ENCODE measurements at regions not wholly inside any gene's neighbourhood (a gene's known extent, or its start where the extent isn't known, plus 50 kb on each side); places are given as distances from the start of the nearest gene placed in this dataset.

DNA sequence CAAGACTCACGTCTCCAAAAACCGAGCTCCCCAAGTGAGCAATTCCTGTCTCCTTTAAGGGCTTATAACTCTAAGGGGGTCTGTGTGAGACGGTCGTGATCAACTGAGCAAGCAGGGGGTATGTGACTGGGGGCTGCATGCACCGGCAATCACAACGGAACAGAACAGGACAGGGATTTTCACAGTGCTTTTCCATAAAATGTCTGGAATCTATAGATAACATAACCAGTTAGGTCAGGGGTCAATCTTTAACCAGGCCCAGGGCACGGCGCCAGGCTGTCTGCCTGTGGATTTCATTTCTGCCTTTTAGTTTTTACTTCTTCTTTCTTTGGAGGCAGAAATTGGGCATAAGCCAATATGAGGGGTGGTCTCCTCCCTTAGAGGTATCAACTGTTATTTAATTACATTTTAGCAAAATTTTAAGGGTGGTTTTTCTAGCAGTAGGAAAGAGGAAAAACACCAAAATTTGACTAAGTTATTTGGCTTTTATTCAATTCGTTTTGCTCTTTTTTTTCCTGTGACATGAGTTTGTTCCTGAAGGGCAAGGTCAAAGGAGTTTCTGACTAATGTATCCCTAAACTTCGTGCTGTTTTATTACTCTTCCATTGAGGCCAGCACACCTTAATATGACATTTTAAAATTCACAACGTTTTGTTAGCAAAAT lies 121.4 kb upstream of the SEC61G start:
- Histone ChIP-seq H3F3A (ENCODE audit: low read depth) (no peaks in the 10 kb centered on the region), H3K9ac (no peak overlapping the region), H4K20me1 (ENCODE audit: low read depth) (no peaks in the 10 kb centered on the region), H3K27ac (no peak overlapping the region), H2AFZ (replicated peaks) (no peak overlapping the region), H3K9me3 (ENCODE audit: low read depth) (no peaks in the 10 kb centered on the region), H3K36me3 (no peaks in the 10 kb centered on the region), H3K27me3 (no peaks in the 10 kb centered on the region), H3K4me2 (no peak overlapping the region), H3K4me1 (no peaks in the 10 kb centered on the region), H3K4me3 (no peak overlapping the region), H3K79me2 (ENCODE audit: low read depth) (no peaks in the 10 kb centered on the region)
- TF ChIP-seq EZH2phosphoT487 (IDR thresholded peaks at IDR 0.05) (no peak), CTCF (IDR thresholded peaks at IDR 0.05) (no peak), EZH2 (IDR thresholded peaks at IDR 0.05) (no peak)
- no peaks in the 10 kb centered on the region for H3K36me3 Mint-ChIP-seq
- H3K27me3 Mint-ChIP-seq (ENCODE audit: insufficient read depth, low read depth): peaks cover 2% of the 10 kb centered on the region
- peaks cover 2% of the 10 kb centered on the region for H3K9me3 Mint-ChIP-seq
- H3K27ac Mint-ChIP-seq: no peak overlapping the region
- no peak overlapping the region for H3K4me3 Mint-ChIP-seq
- DNase-seq (ENCODE audit: low spot score): no peak
- H3K4me1 Mint-ChIP-seq: peaks cover 6% of the 10 kb centered on the region

DNA sequence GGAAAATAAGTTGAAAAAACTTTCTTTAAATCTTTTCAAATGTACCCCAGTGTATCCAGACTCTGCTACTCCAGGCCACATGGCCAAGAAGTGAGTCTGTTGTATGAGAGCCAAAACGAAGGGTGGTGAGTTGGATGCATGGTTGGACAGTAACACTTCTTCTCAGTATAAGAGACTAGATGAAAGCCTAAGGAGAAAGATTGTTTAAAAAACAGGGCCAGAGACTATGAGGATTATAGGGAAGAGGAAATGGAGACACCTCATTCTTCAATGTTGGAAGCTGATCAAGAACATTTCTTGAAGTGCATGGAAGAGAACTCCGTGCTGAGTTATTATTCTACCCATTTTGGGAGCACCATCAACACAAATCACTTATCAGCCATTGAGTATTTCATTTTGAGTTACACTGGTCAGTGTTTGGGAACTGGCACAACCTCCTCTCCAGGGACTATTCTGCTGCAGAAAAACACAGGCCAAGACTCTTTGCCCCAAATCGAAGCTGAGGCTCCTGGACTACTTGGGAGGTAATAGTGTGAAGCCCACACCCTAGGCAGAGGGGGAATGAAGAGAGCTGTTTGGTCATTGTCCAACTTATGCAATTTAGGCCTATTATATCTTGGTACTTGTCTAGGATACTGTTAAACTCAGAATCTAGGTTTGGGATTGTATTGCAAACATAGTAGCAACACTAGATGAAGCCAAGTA lies 123.0 kb upstream of the SEC61G start:
- no peak overlapping the region for H2AFZ ChIP-seq (replicated peaks)
- TF ChIP-seq EZH2phosphoT487 (IDR thresholded peaks at IDR 0.05) (no peak), CTCF (IDR thresholded peaks at IDR 0.05) (no peak), EZH2 (IDR thresholded peaks at IDR 0.05) (no peak)
- H3K4me3 ChIP-seq: no peak overlapping the region
- H3K4me1 ChIP-seq: no peaks in the 10 kb centered on the region
- H3K9ac ChIP-seq: no peak overlapping the region
- H3K79me2 ChIP-seq (ENCODE audit: low read depth): no peaks in the 10 kb centered on the region
- Mint-ChIP-seq H3K9me3 (peaks cover 2% of the 10 kb centered on the region), H3K4me1 (peaks cover 6% of the 10 kb centered on the region), H3K36me3 (no peaks in the 10 kb centered on the region), H3K27ac (no peak overlapping the region), H3K4me3 (no peak overlapping the region), H3K27me3 (ENCODE audit: insufficient read depth, low read depth) (no peaks in the 10 kb centered on the region)
- H3K4me2 ChIP-seq: no peak overlapping the region
- H3K36me3 ChIP-seq: no peaks in the 10 kb centered on the region
- no peaks in the 10 kb centered on the region for H3K27me3 ChIP-seq
- H4K20me1 ChIP-seq (ENCODE audit: low read depth): no peaks in the 10 kb centered on the region
- H3K9me3 ChIP-seq (ENCODE audit: low read depth): no peaks in the 10 kb centered on the region
- no peaks in the 10 kb centered on the region for H3F3A ChIP-seq (ENCODE audit: low read depth)
- no peak overlapping the region for H3K27ac ChIP-seq
- DNase-seq (ENCODE audit: low spot score): no peak

GRCh38 chr7:54882694-54883093 lies 123.7 kb upstream of the SEC61G start:
- no peaks in the 10 kb centered on the region for H3K4me1 ChIP-seq
- Mint-ChIP-seq H3K4me1 (peaks cover 6% of the 10 kb centered on the region), H3K9me3 (peaks cover 2% of the 10 kb centered on the region), H3K4me3 (no peak overlapping the region), H3K27ac (no peak overlapping the region), H3K27me3 (ENCODE audit: insufficient read depth, low read depth) (no peaks in the 10 kb centered on the region), H3K36me3 (no peaks in the 10 kb centered on the region)
- no peak for DNase-seq (ENCODE audit: low spot score)
- no peak for TF ChIP-seq EZH2phosphoT487 (IDR thresholded peaks at IDR 0.05)
- no peaks in the 10 kb centered on the region for H3K36me3 ChIP-seq
- H2AFZ ChIP-seq (replicated peaks): no peak overlapping the region
- H4K20me1 ChIP-seq (ENCODE audit: low read depth): no peaks in the 10 kb centered on the region
- no peak overlapping the region for H3K9ac ChIP-seq
- no peak overlapping the region for H3K4me3 ChIP-seq
- no peak overlapping the region for H3K27ac ChIP-seq
- H3K79me2 ChIP-seq (ENCODE audit: low read depth): no peaks in the 10 kb centered on the region
- no peaks in the 10 kb centered on the region for H3F3A ChIP-seq (ENCODE audit: low read depth)
- H3K4me2 ChIP-seq: no peak overlapping the region
- H3K27me3 ChIP-seq: peaks cover 4% of the 10 kb centered on the region
- H3K9me3 ChIP-seq (ENCODE audit: low read depth): no peaks in the 10 kb centered on the region

GRCh38 chr7:54883576-54883975 lies 124.6 kb upstream of the SEC61G start:
- Mint-ChIP-seq H3K4me3 (no peak overlapping the region), H3K36me3 (no peaks in the 10 kb centered on the region), H3K27ac (no peak overlapping the region), H3K4me1 (peaks cover 13% of the 10 kb centered on the region), H3K9me3 (peaks cover 2% of the 10 kb centered on the region), H3K27me3 (ENCODE audit: insufficient read depth, low read depth) (no peaks in the 10 kb centered on the region)
- Histone ChIP-seq H3F3A (ENCODE audit: low read depth) (no peaks in the 10 kb centered on the region), H3K36me3 (no peaks in the 10 kb centered on the region), H3K9me3 (ENCODE audit: low read depth) (no peaks in the 10 kb centered on the region), H2AFZ (replicated peaks) (no peak overlapping the region), H4K20me1 (ENCODE audit: low read depth) (no peaks in the 10 kb centered on the region), H3K4me1 (no peaks in the 10 kb centered on the region), H3K9ac (no peak overlapping the region), H3K27ac (no peak overlapping the region), H3K79me2 (ENCODE audit: low read depth) (no peaks in the 10 kb centered on the region), H3K27me3 (peaks cover 12% of the 10 kb centered on the region), H3K4me2 (no peak overlapping the region), H3K4me3 (no peak overlapping the region)
- DNase-seq (ENCODE audit: low spot score): no peak
- TF ChIP-seq EZH2 (IDR thresholded peaks at IDR 0.05) (no peak), CTCF (IDR thresholded peaks at IDR 0.05) (no peak)

All from neural progenitor cell (in vitro differentiated cells).